ENCODE measurements at regions not wholly inside any gene's neighbourhood (a gene's known extent, or its start where the extent isn't known, plus 50 kb on each side); places are given as distances from the start of the nearest gene placed in this dataset.

- DNase-seq (no peak), ATAC-seq (no peak)
- H3K9me3 Mint-ChIP-seq (ENCODE audit: insufficient read depth) = no peaks in the 10 kb centered on the region
- ChIA-PET CTCF (no interaction called here), POLR2A (no interaction called here)
- H3K27me3 Mint-ChIP-seq (ENCODE audit: low read depth) = peaks cover 2% of the 10 kb centered on the region
- H3K4me1 Mint-ChIP-seq (ENCODE audit: low read depth) = peaks cover 4% of the 10 kb centered on the region
- no peaks in the 10 kb centered on the region for H3K36me3 Mint-ChIP-seq (ENCODE audit: low read depth)
- H3K4me3 Mint-ChIP-seq = no peak overlapping the region
- H3K27ac Mint-ChIP-seq = no peak overlapping the region
Measured at GRCh38 chr2:236941551-236941950, 144.1 kb upstream of the COPS8 start.

- Mint-ChIP-seq H3K27ac (no peak overlapping the region), H3K9me3 (ENCODE audit: insufficient read depth) (no peaks in the 10 kb centered on the region), H3K4me1 (ENCODE audit: low read depth) (peaks cover 4% of the 10 kb centered on the region), H3K4me3 (no peak overlapping the region), H3K36me3 (ENCODE audit: low read depth) (no peaks in the 10 kb centered on the region), H3K27me3 (ENCODE audit: low read depth) (no peaks in the 10 kb centered on the region)
- ChIA-PET CTCF (interaction anchor here (1.1 kb wide), 1 partner anchor 13 kb away, joined by 3 read pairs; no protein-coding TSS in a partner anchor), POLR2A (no interaction called here)
- DNase-seq (no peak), ATAC-seq (no peak)
Measured at GRCh38 chr2:236942554-236942953, 143.1 kb upstream of the COPS8 start.

- Mint-ChIP-seq H3K27ac (no peak overlapping the region), H3K4me3 (no peak overlapping the region), H3K9me3 (ENCODE audit: insufficient read depth) (no peaks in the 10 kb centered on the region), H3K27me3 (ENCODE audit: low read depth) (no peaks in the 10 kb centered on the region), H3K36me3 (ENCODE audit: low read depth) (no peaks in the 10 kb centered on the region), H3K4me1 (ENCODE audit: low read depth) (peaks cover 3% of the 10 kb centered on the region)
- ATAC-seq = no peak
- ChIA-PET CTCF (interaction anchor here (1.1 kb wide), 1 partner anchor 13 kb away, joined by 3 read pairs; no protein-coding TSS in a partner anchor), POLR2A (no interaction called here)
- DNase-seq = no peak
Measured at GRCh38 chr2:236943068-236943467, 142.6 kb upstream of the COPS8 start.

GRCh38 chr2:236943841-236944513, 141.7 kb upstream of the COPS8 start:
- Mint-ChIP-seq H3K4me1 (ENCODE audit: low read depth) (no peaks in the 10 kb centered on the region), H3K9me3 (ENCODE audit: insufficient read depth) (no peaks in the 10 kb centered on the region), H3K4me3 (no peak overlapping the region), H3K27me3 (ENCODE audit: low read depth) (no peaks in the 10 kb centered on the region), H3K27ac (no peak overlapping the region), H3K36me3 (ENCODE audit: low read depth) (no peaks in the 10 kb centered on the region)
- ATAC-seq (no peak), DNase-seq (no peak)
- CTCF ChIA-PET = no interaction called here
- POLR2A ChIA-PET = no interaction called here

- Mint-ChIP-seq H3K27me3 (ENCODE audit: low read depth) (no peaks in the 10 kb centered on the region), H3K36me3 (ENCODE audit: low read depth) (no peaks in the 10 kb centered on the region), H3K9me3 (ENCODE audit: insufficient read depth) (no peaks in the 10 kb centered on the region), H3K4me3 (no peak overlapping the region), H3K27ac (no peak overlapping the region), H3K4me1 (ENCODE audit: low read depth) (no peaks in the 10 kb centered on the region)
- ChIA-PET CTCF (interaction anchor here (0.5 kb wide), 1 partner anchor 486 kb away, joined by 3 read pairs; no protein-coding TSS in a partner anchor), POLR2A (no interaction called here)
- DNase-seq (no peak), ATAC-seq (no peak)
Measured at GRCh38 chr2:236944561-236944960, 141.1 kb upstream of the COPS8 start.

GRCh38 chr2:236945431-236946016, 140.2 kb upstream of the COPS8 start:
- Mint-ChIP-seq H3K4me1 (ENCODE audit: low read depth) (no peaks in the 10 kb centered on the region), H3K36me3 (ENCODE audit: low read depth) (no peaks in the 10 kb centered on the region), H3K4me3 (no peak overlapping the region), H3K27ac (no peak overlapping the region), H3K9me3 (ENCODE audit: insufficient read depth) (no peaks in the 10 kb centered on the region), H3K27me3 (ENCODE audit: low read depth) (no peaks in the 10 kb centered on the region)
- ChIA-PET CTCF (no interaction called here), POLR2A (no interaction called here)
- DNase-seq (no peak), ATAC-seq (no peak)

- no peak for ATAC-seq
- POLR2A ChIA-PET = no interaction called here
Measured at GRCh38 chr2:236946871-236947270, 138.8 kb upstream of the COPS8 start.

GRCh38 chr2:236947294-236947693, 138.4 kb upstream of the COPS8 start:
- no peak overlapping the region for H3K27ac Mint-ChIP-seq
- H3K4me3 Mint-ChIP-seq = no peak overlapping the region
- no peak for DNase-seq
- H3K27me3 Mint-ChIP-seq (ENCODE audit: low read depth) = peaks cover 3% of the 10 kb centered on the region
- no peaks in the 10 kb centered on the region for H3K4me1 Mint-ChIP-seq (ENCODE audit: low read depth)
- no peak for ATAC-seq
- CTCF ChIA-PET = no interaction called here
- peaks cover 4% of the 10 kb centered on the region for H3K9me3 Mint-ChIP-seq (ENCODE audit: insufficient read depth)
- POLR2A ChIA-PET = no interaction called here
- no peaks in the 10 kb centered on the region for H3K36me3 Mint-ChIP-seq (ENCODE audit: low read depth)

More at GRCh38 chr2:236946871-236947270, 138.8 kb upstream of the COPS8 start:
- Mint-ChIP-seq H3K4me3 (no peak overlapping the region), H3K4me1 (ENCODE audit: low read depth) (no peaks in the 10 kb centered on the region), H3K36me3 (ENCODE audit: low read depth) (no peaks in the 10 kb centered on the region), H3K27me3 (ENCODE audit: low read depth) (peaks cover 1% of the 10 kb centered on the region), H3K9me3 (ENCODE audit: insufficient read depth) (peaks cover 4% of the 10 kb centered on the region), H3K27ac (no peak overlapping the region)
- CTCF ChIA-PET = no interaction called here
- no peak for DNase-seq

GRCh38 chr2:236947896-236948295, 137.8 kb upstream of the COPS8 start:
- Mint-ChIP-seq H3K36me3 (ENCODE audit: low read depth) (no peaks in the 10 kb centered on the region), H3K27me3 (ENCODE audit: low read depth) (peaks cover 3% of the 10 kb centered on the region), H3K4me1 (ENCODE audit: low read depth) (no peaks in the 10 kb centered on the region), H3K27ac (no peak overlapping the region), H3K4me3 (no peak overlapping the region), H3K9me3 (ENCODE audit: insufficient read depth) (peaks cover 4% of the 10 kb centered on the region)
- DNase-seq (no peak), ATAC-seq (no peak)
- POLR2A ChIA-PET = no interaction called here
- CTCF ChIA-PET = no interaction called here

- H3K36me3 Mint-ChIP-seq (ENCODE audit: low read depth) = no peaks in the 10 kb centered on the region
- H3K9me3 Mint-ChIP-seq (ENCODE audit: insufficient read depth) = peaks cover 4% of the 10 kb centered on the region
- DNase-seq (no peak), ATAC-seq (no peak)
- H3K4me1 Mint-ChIP-seq (ENCODE audit: low read depth) = no peaks in the 10 kb centered on the region
- H3K27ac Mint-ChIP-seq = no peak overlapping the region
- ChIA-PET CTCF (no interaction called here), POLR2A (no interaction called here)
- no peak overlapping the region for H3K4me3 Mint-ChIP-seq
- H3K27me3 Mint-ChIP-seq (ENCODE audit: low read depth) = peaks cover 3% of the 10 kb centered on the region
Measured at GRCh38 chr2:236949089-236949905, 136.4 kb upstream of the COPS8 start.

- CTCF ChIA-PET = no interaction called here
- ATAC-seq = no peak
- no peak overlapping the region for H3K27ac Mint-ChIP-seq
Measured at GRCh38 chr2:236951830-236952475, 133.7 kb upstream of the COPS8 start.

GRCh38 chr2:236954641-236955040, 131.0 kb upstream of the COPS8 start:
- no peak for DNase-seq
- Mint-ChIP-seq H3K4me1 (ENCODE audit: low read depth) (peaks cover 8% of the 10 kb centered on the region), H3K36me3 (ENCODE audit: low read depth) (no peaks in the 10 kb centered on the region), H3K9me3 (ENCODE audit: insufficient read depth) (peaks cover 4% of the 10 kb centered on the region), H3K27ac (no peak overlapping the region), H3K4me3 (no peak overlapping the region), H3K27me3 (ENCODE audit: low read depth) (peaks cover 4% of the 10 kb centered on the region)
- ChIA-PET CTCF (no interaction called here), POLR2A (no interaction called here)
- no peak for ATAC-seq

More at GRCh38 chr2:236951830-236952475, 133.7 kb upstream of the COPS8 start:
- Mint-ChIP-seq H3K27me3 (ENCODE audit: low read depth) (peaks cover 4% of the 10 kb centered on the region), H3K4me3 (no peak overlapping the region), H3K9me3 (ENCODE audit: insufficient read depth) (peaks cover 4% of the 10 kb centered on the region), H3K36me3 (ENCODE audit: low read depth) (no peaks in the 10 kb centered on the region), H3K4me1 (ENCODE audit: low read depth) (peaks cover 8% of the 10 kb centered on the region)
- no peak for DNase-seq
- POLR2A ChIA-PET = interaction anchor here (0.6 kb wide), 1 partner anchor 34 kb away, joined by 3 read pairs; no protein-coding TSS in a partner anchor

All from activated CD8-positive, alpha-beta T cell treated with anti-CD3 and anti-CD28 coated beads, Interleukin-2, amount 10 ng/mL, durations not matched to agents 7 days and 5 days (primary cell).